Osteoblast (primary cell): ENCODE measurements at regions not wholly inside any gene's neighbourhood (a gene's known extent, or its start where the extent isn't known, plus 50 kb on each side); places are given as distances from the start of the nearest gene placed in this dataset.

ENCODE experiments used
- DNase-seq: peaks from one replicate; pipeline ENCODE4 v3.0.0; 2011; ENCODE audit warnings: low spot score, mixed read lengths; ENCODE audit not compliant: insufficient read length; ENCODE audit errors: missing footprints
- H2AFZ ChIP-seq: 2 replicates; pipeline ENCODE4 v1.6.0; 2011; ENCODE audit warnings: mild to moderate bottlenecking, low read length
- H3K27ac ChIP-seq: 2 replicates; pipeline ENCODE4 v1.5.1; 2011; ENCODE audit warnings: mild to moderate bottlenecking, low read depth, low read length, moderate library complexity
- H3K27me3 ChIP-seq: 2 replicates; pipeline ENCODE4 v1.6.0; 2012; ENCODE audit warnings: mild to moderate bottlenecking, control low read depth, inconsistent platforms, low read length, moderate library complexity; ENCODE audit not compliant: insufficient read depth
- H3K36me3 ChIP-seq: 2 replicates; pipeline ENCODE4 v1.5.1; 2011; ENCODE audit warnings: mild to moderate bottlenecking, low read length, control low read depth, moderate library complexity; ENCODE audit not compliant: insufficient read depth
- H3K4me1 ChIP-seq: 2 replicates; pipeline ENCODE4 v1.5.1; 2011; ENCODE audit warnings: mild to moderate bottlenecking, low read length, control low read depth, moderate library complexity; ENCODE audit not compliant: insufficient read depth
- H3K4me2 ChIP-seq: 2 replicates; pipeline ENCODE4 v1.6.0; 2011; ENCODE audit warnings: mild to moderate bottlenecking, low read length; ENCODE audit not compliant: insufficient read depth
- H3K4me3 ChIP-seq: fragments of 200-600 bp; sonication (generic); 3 replicates; pipeline ENCODE4 v1.5.1; 2012; ENCODE audit warnings: mild to moderate bottlenecking, low read length, inconsistent platforms; ENCODE audit not compliant: insufficient read depth
- H3K79me2 ChIP-seq: 2 replicates; pipeline ENCODE4 v1.6.0; 2012; ENCODE audit warnings: mild to moderate bottlenecking, low read length, control low read depth, inconsistent platforms; ENCODE audit not compliant: insufficient read depth
- H3K9me3 ChIP-seq: 2 replicates; pipeline ENCODE4 v1.5.1; 2011; ENCODE audit warnings: low read depth, low read length, control low read depth
- H4K20me1 ChIP-seq: 2 replicates; pipeline ENCODE4 v1.6.0; 2012; ENCODE audit warnings: mild to moderate bottlenecking, low read length, control low read depth; ENCODE audit not compliant: insufficient read depth
- TF ChIP-seq, protein P1 (sequence below): IDR thresholded peaks from 2 replicates; pipeline ENCODE4 v1.5.1; 2011; ENCODE audit warnings: mild to moderate bottlenecking, low read depth, low read length, moderate library complexity; ENCODE audit errors: extremely low read depth

DNA sequence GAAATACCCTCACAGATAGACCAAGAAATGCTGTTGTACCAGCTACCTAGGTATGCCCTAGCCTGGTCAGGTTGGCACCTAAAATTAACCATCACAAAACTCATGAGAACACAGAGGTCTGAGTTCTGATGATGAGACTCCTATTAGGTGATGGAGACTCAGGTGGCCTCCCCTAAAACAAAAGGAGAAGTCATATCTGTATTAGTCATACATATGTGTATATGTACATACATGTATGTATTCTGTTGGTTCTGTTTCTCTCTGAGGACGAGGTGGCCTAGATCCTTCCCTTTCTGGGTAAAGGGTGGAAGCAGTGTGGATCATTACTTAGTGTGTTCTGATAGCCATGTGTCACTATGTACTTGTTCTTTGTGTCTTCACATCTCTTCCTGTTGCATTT, 207.2 kb upstream of the PRSS1 start:
- DNase-seq = no peak
- no peak overlapping the region for H3K27ac ChIP-seq
- TF ChIP-seq, protein P1, sequence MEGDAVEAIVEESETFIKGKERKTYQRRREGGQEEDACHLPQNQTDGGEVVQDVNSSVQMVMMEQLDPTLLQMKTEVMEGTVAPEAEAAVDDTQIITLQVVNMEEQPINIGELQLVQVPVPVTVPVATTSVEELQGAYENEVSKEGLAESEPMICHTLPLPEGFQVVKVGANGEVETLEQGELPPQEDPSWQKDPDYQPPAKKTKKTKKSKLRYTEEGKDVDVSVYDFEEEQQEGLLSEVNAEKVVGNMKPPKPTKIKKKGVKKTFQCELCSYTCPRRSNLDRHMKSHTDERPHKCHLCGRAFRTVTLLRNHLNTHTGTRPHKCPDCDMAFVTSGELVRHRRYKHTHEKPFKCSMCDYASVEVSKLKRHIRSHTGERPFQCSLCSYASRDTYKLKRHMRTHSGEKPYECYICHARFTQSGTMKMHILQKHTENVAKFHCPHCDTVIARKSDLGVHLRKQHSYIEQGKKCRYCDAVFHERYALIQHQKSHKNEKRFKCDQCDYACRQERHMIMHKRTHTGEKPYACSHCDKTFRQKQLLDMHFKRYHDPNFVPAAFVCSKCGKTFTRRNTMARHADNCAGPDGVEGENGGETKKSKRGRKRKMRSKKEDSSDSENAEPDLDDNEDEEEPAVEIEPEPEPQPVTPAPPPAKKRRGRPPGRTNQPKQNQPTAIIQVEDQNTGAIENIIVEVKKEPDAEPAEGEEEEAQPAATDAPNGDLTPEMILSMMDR = no peak

DNA sequence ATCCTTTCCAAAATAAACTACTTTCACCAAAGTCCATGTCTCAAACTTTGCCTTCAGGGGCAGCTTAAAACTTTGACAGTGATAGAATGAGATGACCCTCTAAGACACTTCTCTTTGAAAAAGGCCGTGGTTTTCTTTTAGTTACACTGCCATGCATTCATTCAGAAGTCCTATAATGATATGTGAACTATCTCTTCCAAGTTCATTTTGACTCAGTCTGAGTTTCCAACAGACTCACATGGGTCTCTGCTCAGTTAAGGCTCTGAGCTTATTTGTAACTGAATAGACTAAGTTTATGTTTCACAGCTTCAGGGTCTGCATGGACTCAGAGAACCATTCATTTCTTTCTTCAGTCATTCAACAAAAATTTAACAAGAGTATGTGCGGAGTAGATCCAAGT, 208.9 kb upstream of the PRSS1 start:
- Histone ChIP-seq H3K36me3 (no peaks in the 10 kb centered on the region), H3K27ac (peak overlapping the region; percentile 41), H2AFZ (no peak overlapping the region), H3K4me1 (peaks cover 27% of the 10 kb centered on the region), H3K9me3 (no peaks in the 10 kb centered on the region), H3K79me2 (no peaks in the 10 kb centered on the region), H3K4me2 (peak overlapping the region; percentile 67), H3K27me3 (no peaks in the 10 kb centered on the region), H4K20me1 (no peaks in the 10 kb centered on the region), H3K4me3 (no peak overlapping the region)
- TF ChIP-seq, protein P1 = no peak
- no peak for DNase-seq

More for the DNA sequence above, 207.2 kb upstream of the PRSS1 start:
- H3K4me2 ChIP-seq = no peak overlapping the region
- peaks cover 25% of the 10 kb centered on the region for H3K4me1 ChIP-seq
- H3K36me3 ChIP-seq = no peaks in the 10 kb centered on the region
- no peaks in the 10 kb centered on the region for H3K79me2 ChIP-seq
- H3K27me3 ChIP-seq = no peaks in the 10 kb centered on the region
- no peaks in the 10 kb centered on the region for H4K20me1 ChIP-seq
- no peak overlapping the region for H3K4me3 ChIP-seq
- no peaks in the 10 kb centered on the region for H3K9me3 ChIP-seq
- no peak overlapping the region for H2AFZ ChIP-seq

DNA sequence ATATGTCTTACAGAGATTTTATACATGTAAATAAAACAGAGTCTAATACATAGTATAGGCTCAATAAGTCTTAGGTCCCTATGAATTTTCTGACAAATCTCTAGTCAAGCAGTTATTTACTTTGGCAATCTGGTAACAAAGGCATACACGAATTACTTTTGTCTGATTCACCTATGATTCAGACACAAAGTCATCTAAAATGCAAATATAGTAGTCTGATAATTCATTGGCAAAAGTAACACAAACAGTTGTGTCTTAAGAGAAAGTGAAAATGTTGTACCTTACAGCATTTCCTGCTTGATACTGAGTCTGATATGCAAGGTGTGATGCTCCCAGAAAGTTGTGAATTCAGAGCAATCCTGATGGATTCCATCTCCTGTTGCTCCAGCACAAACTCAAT, 209.4 kb upstream of the PRSS1 start:
- no peak overlapping the region for H3K4me3 ChIP-seq
- no peaks in the 10 kb centered on the region for H3K79me2 ChIP-seq
- no peaks in the 10 kb centered on the region for H3K36me3 ChIP-seq
- no peaks in the 10 kb centered on the region for H3K27me3 ChIP-seq
- peak overlapping the region; percentile 67 for H3K4me2 ChIP-seq
- peak overlapping the region; percentile 41 for H3K27ac ChIP-seq
- TF ChIP-seq, protein P1 = no peak
- H3K9me3 ChIP-seq = no peaks in the 10 kb centered on the region
- H2AFZ ChIP-seq = no peak overlapping the region
- no peaks in the 10 kb centered on the region for H4K20me1 ChIP-seq
- H3K4me1 ChIP-seq = peaks cover 31% of the 10 kb centered on the region
- peak; percentile 78 for DNase-seq

DNA sequence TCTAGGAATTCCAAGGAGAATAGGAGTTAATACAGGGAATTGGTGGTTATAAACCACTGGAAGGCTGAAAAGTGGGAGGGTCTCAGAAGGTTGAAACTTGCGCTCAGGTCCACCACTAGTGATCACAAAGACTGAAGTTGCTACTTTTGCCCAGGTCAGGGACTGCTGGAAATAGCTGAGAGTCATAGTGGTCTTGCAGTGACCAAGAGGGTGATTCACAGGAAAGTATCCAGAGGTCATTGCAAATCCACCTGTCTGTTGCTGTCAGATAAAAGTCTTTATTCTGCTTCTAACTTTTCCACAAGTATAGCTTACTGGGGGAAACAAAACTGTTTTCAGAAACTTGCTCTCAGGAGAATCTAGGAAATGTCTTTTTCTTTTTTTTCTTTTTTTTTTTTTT, 211.5 kb upstream of the PRSS1 start:
- Histone ChIP-seq H4K20me1 (no peaks in the 10 kb centered on the region), H3K9me3 (no peaks in the 10 kb centered on the region), H3K27me3 (no peaks in the 10 kb centered on the region), H3K27ac (no peak overlapping the region), H3K4me1 (peaks cover 25% of the 10 kb centered on the region), H3K79me2 (no peaks in the 10 kb centered on the region), H3K36me3 (no peaks in the 10 kb centered on the region), H3K4me2 (no peak overlapping the region), H3K4me3 (no peak overlapping the region), H2AFZ (no peak overlapping the region)
- TF ChIP-seq, protein P1 = no peak
- DNase-seq = peak; percentile 56
